GM12874 (cell line): ENCODE measurements at regions not wholly inside any gene's neighbourhood (a gene's known extent, or its start where the extent isn't known, plus 50 kb on each side); places are given as distances from the start of the nearest gene placed in this dataset.

ENCODE experiments used
- CTCF ChIP-seq: IDR thresholded peaks from 2 replicates; pipeline ENCODE4 v1.5.1; 2011; ENCODE audit warnings: low read depth, mild to moderate bottlenecking, control low read depth, low read length, moderate library complexity; ENCODE audit not compliant: insufficient read depth

GRCh38 chr2:111710613-111711012 lies 173.4 kb downstream of the ANAPC1 start:
- no peak for TF ChIP-seq CTCF

DNA sequence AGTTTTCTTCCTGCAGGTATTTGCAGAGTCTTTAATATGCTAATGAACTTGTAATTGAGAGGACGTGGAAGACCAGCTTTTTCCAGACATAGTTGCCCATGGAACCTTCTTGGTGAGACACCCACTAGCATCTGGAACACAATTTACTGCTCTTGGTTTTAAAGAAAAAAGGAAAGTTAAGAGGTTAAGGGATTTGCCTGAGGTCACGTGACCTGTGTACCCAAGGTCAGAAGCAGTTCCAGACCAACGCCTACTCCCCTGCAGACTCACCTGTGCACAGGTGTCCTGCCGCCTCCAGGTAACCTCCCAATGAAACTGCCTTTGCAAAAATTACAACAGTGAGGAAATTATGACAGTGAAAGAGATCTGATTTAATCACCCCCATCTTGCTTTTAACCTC lies 172.7 kb downstream of the ANAPC1 start:
- TF ChIP-seq CTCF: no peak

GRCh38 chr2:111712361-111712760 lies 171.6 kb downstream of the ANAPC1 start:
- TF ChIP-seq CTCF: no peak

- no peak for TF ChIP-seq CTCF
Observed at GRCh38 chr2:111712940-111713515, 171.0 kb downstream of the ANAPC1 start.

DNA sequence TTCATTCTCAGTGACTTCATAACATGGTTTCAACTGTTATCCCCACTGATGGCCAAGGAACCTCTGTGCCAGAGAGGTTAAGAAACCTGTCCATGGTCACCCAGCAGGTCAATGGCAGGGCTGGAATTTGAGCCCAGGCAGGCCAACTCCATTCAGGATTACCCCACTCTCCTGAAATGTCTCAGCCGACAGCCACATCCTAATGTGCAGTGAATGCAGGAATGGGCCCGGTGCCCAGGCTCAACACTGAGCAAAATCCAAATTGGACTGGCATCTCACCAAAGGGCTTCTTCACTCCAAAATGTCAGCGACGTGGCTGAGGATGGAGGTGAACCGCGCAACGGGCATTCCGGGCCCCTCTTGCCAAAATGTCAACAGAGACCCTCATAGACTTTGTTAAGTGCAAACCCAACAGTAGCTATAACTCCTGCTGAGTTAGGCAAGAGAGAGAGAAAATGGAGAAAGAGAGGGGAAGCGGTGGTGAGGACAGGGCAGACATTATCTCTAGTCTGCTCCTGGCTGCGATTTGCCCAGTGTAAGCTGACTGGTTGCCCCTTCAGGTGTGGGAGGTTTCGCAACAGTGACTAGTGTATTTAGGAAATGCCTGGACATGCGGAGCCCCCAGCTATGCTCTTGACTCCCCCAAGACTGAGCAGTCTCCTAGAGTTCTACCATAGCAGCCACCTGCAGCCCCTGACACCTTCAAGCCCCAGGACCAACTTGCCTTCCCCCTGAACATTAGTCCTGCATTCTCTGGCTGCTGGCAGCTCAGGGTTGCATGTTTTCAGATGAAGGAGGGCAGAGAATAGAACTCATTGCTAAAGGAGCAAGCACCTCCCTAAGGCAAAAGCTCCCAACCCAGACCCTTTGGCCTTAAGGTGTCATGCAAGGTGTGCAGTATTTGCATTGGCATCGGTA lies 167.7 kb downstream of the ANAPC1 start:
- TF ChIP-seq CTCF: no peak

GRCh38 chr2:111716905-111717775 lies 166.9 kb downstream of the ANAPC1 start:
- no peak for TF ChIP-seq CTCF
